ENCODE measurements at regions not wholly inside any gene's neighbourhood (a gene's known extent, or its start where the extent isn't known, plus 50 kb on each side); places are given as distances from the start of the nearest gene placed in this dataset.
"Not testable (repeated sequence)": the region's sequence is repeated elsewhere in the genome, so short reads cannot be mapped to it uniquely, and the experiment has no call there.

DNA sequence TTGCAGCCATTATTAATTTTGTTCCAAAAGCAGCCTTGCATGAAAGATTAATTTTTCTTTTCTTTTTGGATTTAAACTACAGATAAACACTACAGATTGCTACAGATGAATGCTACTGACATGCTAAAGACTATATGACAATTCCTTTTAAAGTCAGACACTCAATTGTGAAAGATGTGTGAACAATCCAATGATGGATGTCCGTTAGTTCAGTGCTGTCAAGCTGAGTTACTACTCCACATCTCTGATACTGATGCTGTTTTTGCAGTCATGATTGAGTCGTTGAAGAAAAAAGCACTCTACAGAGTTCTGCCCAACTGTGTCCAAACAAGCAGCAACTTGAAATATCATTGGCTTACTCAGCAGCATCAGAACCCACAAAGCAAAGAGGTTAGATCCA is 146.8 kb downstream of the OTUD1 start:
- no peaks in the 10 kb centered on the region for H3K9me3 ChIP-seq (ENCODE audit: control insufficient read depth, insufficient read depth, low read depth, low read length)
- H3K4me3 ChIP-seq (ENCODE audit: low read depth, low read length): no peak overlapping the region
- H3K4me1 ChIP-seq (ENCODE audit: control insufficient read depth, insufficient read depth, low read length): no peaks in the 10 kb centered on the region
- POLR2A ChIA-PET: no interaction called here
- TF ChIP-seq ZNF426 (tag by site-specific recombination; IDR thresholded peaks at IDR 0.05): no peak
- no peak for TF ChIP-seq PRDM1 (tag by site-specific recombination; IDR thresholded peaks at IDR 0.05)
- TF ChIP-seq ZNF623 (tag by site-specific recombination; IDR thresholded peaks at IDR 0.05): no peak
- TF ChIP-seq, protein P1, sequence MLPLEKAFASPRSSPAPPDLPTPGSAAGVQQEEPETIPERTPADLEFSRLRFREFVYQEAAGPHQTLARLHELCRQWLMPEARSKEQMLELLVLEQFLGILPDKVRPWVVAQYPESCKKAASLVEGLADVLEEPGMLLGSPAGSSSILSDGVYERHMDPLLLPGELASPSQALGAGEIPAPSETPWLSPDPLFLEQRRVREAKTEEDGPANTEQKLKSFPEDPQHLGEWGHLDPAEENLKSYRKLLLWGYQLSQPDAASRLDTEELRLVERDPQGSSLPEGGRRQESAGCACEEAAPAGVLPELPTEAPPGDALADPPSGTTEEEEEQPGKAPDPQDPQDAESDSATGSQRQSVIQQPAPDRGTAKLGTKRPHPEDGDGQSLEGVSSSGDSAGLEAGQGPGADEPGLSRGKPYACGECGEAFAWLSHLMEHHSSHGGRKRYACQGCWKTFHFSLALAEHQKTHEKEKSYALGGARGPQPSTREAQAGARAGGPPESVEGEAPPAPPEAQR (tag by site-specific recombination; IDR thresholded peaks at IDR 0.05): no peak
- no peak for TF ChIP-seq ZNF521 (tag by site-specific recombination; IDR thresholded peaks at IDR 0.05)
- TF ChIP-seq ZNF501 (tag by site-specific recombination; IDR thresholded peaks at IDR 0.05): no peak
- TF ChIP-seq, protein P2, sequence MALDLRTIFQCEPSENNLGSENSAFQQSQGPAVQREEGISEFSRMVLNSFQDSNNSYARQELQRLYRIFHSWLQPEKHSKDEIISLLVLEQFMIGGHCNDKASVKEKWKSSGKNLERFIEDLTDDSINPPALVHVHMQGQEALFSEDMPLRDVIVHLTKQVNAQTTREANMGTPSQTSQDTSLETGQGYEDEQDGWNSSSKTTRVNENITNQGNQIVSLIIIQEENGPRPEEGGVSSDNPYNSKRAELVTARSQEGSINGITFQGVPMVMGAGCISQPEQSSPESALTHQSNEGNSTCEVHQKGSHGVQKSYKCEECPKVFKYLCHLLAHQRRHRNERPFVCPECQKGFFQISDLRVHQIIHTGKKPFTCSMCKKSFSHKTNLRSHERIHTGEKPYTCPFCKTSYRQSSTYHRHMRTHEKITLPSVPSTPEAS (tag by site-specific recombination; IDR thresholded peaks at IDR 0.05): no peak
- TF ChIP-seq ZNF629 (tag by site-specific recombination; IDR thresholded peaks at IDR 0.05): no peak
- TF ChIP-seq TRIM28 (IDR thresholded peaks at IDR 0.05; ENCODE audit: borderline replicate concordance, low read length): no peak
- TF ChIP-seq ZNF670 (tag by site-specific recombination; IDR thresholded peaks at IDR 0.05; ENCODE audit: low read depth): no peak
- no peak for TF ChIP-seq EGR2 (tag by site-specific recombination; IDR thresholded peaks at IDR 0.05; ENCODE audit: low read depth)
- no peak for TF ChIP-seq GLIS1 (tag by site-specific recombination; IDR thresholded peaks at IDR 0.05)
- no peak for TF ChIP-seq ZNF571 (tag by site-specific recombination; IDR thresholded peaks at IDR 0.05)
- no peak for TF ChIP-seq REPIN1 (tag by site-specific recombination; IDR thresholded peaks at IDR 0.05; ENCODE audit: low read depth)
- TF ChIP-seq ZEB2 (tag by site-specific recombination; IDR thresholded peaks at IDR 0.05): no peak
- TF ChIP-seq, protein P3, sequence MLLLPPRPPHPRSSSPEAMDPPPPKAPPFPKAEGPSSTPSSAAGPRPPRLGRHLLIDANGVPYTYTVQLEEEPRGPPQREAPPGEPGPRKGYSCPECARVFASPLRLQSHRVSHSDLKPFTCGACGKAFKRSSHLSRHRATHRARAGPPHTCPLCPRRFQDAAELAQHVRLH (tag by site-specific recombination; IDR thresholded peaks at IDR 0.05): no peak
- TF ChIP-seq, protein P4, sequence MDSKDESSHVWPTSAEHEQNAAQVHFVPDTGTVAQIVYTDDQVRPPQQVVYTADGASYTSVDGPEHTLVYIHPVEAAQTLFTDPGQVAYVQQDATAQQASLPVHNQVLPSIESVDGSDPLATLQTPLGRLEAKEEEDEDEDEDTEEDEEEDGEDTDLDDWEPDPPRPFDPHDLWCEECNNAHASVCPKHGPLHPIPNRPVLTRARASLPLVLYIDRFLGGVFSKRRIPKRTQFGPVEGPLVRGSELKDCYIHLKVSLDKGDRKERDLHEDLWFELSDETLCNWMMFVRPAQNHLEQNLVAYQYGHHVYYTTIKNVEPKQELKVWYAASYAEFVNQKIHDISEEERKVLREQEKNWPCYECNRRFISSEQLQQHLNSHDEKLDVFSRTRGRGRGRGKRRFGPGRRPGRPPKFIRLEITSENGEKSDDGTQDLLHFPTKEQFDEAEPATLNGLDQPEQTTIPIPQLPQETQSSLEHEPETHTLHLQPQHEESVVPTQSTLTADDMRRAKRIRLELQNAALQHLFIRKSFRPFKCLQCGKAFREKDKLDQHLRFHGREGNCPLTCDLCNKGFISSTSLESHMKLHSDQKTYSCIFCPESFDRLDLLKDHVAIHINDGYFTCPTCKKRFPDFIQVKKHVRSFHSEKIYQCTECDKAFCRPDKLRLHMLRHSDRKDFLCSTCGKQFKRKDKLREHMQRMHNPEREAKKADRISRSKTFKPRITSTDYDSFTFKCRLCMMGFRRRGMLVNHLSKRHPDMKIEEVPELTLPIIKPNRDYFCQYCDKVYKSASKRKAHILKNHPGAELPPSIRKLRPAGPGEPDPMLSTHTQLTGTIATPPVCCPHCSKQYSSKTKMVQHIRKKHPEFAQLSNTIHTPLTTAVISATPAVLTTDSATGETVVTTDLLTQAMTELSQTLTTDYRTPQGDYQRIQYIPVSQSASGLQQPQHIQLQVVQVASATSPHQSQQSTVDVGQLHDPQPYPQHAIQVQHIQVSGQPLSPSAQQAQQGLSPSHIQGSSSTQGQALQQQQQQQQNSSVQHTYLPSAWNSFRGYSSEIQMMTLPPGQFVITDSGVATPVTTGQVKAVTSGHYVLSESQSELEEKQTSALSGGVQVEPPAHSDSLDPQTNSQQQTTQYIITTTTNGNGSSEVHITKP (tag by site-specific recombination; IDR thresholded peaks at IDR 0.05): no peak
- no peak for TF ChIP-seq ZNF514 (tag by site-specific recombination; IDR thresholded peaks at IDR 0.05)
- CTCF ChIA-PET: interaction anchor here (0.6 kb wide), 1 partner anchor 14 kb away, joined by 3 read pairs; no protein-coding TSS in a partner anchor
- H3K27ac ChIP-seq (ENCODE audit: extremely low read depth, low read depth, low read length): no peak overlapping the region
- no peaks in the 10 kb centered on the region for H3K36me3 ChIP-seq (ENCODE audit: control insufficient read depth in 2 of 2, insufficient read depth in 1 of 2, low read length in 2 of 2)

DNA sequence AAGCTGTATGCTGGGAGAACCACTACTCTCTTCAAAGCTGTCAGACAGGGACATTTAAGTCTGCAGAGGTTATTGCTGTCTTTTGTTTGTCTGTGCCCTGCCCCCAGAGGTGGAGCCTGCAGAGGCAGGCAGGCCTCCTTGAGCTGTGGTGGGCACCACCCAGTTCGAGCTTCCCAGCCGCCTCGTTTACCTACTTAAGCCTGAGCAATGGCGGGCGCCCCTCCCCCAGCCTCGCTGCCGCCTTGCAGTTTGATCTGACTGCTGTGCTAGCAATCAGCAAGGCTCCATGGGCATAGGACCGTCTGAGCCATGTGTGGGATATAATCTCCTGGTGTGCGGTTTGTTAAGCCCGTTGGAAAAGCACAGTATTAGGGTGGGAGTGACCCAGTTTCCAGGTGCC is 156.4 kb downstream of the OTUD1 start:
- H3K36me3 ChIP-seq (ENCODE audit: control insufficient read depth in 2 of 2, insufficient read depth in 1 of 2, low read length in 2 of 2); POLR2A ChIA-PET; H3K4me3 ChIP-seq (ENCODE audit: low read depth, low read length); H3K9me3 ChIP-seq (ENCODE audit: control insufficient read depth, insufficient read depth, low read depth, low read length); CTCF ChIA-PET; H3K27ac ChIP-seq (ENCODE audit: extremely low read depth, low read depth, low read length); H3K4me1 ChIP-seq (ENCODE audit: control insufficient read depth, insufficient read depth, low read length): not testable (repeated sequence)

All from HEK293 (cell line).